ENCODE measurements at regions not wholly inside any gene's neighbourhood (a gene's known extent, or its start where the extent isn't known, plus 50 kb on each side); places are given as distances from the start of the nearest gene placed in this dataset.

- TF ChIP-seq POLR2A (IDR thresholded peaks at IDR 0.05): no peak
- TF ChIP-seq, protein P1, sequence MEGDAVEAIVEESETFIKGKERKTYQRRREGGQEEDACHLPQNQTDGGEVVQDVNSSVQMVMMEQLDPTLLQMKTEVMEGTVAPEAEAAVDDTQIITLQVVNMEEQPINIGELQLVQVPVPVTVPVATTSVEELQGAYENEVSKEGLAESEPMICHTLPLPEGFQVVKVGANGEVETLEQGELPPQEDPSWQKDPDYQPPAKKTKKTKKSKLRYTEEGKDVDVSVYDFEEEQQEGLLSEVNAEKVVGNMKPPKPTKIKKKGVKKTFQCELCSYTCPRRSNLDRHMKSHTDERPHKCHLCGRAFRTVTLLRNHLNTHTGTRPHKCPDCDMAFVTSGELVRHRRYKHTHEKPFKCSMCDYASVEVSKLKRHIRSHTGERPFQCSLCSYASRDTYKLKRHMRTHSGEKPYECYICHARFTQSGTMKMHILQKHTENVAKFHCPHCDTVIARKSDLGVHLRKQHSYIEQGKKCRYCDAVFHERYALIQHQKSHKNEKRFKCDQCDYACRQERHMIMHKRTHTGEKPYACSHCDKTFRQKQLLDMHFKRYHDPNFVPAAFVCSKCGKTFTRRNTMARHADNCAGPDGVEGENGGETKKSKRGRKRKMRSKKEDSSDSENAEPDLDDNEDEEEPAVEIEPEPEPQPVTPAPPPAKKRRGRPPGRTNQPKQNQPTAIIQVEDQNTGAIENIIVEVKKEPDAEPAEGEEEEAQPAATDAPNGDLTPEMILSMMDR (IDR thresholded peaks at IDR 0.05): no peak
- H3K4me3 ChIP-seq (ENCODE audit: low read depth, poor library complexity, severe bottlenecking): no peak overlapping the region
- DNase-seq (ENCODE audit: low spot score in 2 of 2): no peak
- intact Hi-C loops (cut with DNase I; ENCODE audit: low total_unique reads): no loop called here
- 57 to 75% methylated on average over 5 to 6 of the region's 6 CpGs for WGBS, 2 donors
Measured at GRCh38 chrX:4682636-4683035, 969.2 kb upstream of the PRKX start.

- intact Hi-C loops (cut with DNase I; ENCODE audit: low total_unique reads): no loop called here
- no peak for DNase-seq (ENCODE audit: low spot score in 2 of 2)
- 74 to 77% methylated on average over 4 of the region's 4 CpGs for WGBS, 2 donors
- no peak for TF ChIP-seq POLR2A (IDR thresholded peaks at IDR 0.05)
- TF ChIP-seq, protein P1 (IDR thresholded peaks at IDR 0.05): no peak
- no peak overlapping the region for H3K4me3 ChIP-seq (ENCODE audit: low read depth, poor library complexity, severe bottlenecking)
Measured at GRCh38 chrX:4675686-4676300, 962.3 kb upstream of the PRKX start.

- DNase-seq (ENCODE audit: low spot score in 2 of 2): no peak
- TF ChIP-seq, protein P1 (IDR thresholded peaks at IDR 0.05): no peak
- no peak for TF ChIP-seq POLR2A (IDR thresholded peaks at IDR 0.05)
- H3K4me3 ChIP-seq (ENCODE audit: low read depth, poor library complexity, severe bottlenecking): no peak overlapping the region
- intact Hi-C loops (cut with DNase I; ENCODE audit: low total_unique reads): no loop called here
- WGBS, 2 donors: 59 to 69% methylated on average over 6 of the region's 6 CpGs
Measured at GRCh38 chrX:4674028-4674782, 960.8 kb upstream of the PRKX start.

DNA sequence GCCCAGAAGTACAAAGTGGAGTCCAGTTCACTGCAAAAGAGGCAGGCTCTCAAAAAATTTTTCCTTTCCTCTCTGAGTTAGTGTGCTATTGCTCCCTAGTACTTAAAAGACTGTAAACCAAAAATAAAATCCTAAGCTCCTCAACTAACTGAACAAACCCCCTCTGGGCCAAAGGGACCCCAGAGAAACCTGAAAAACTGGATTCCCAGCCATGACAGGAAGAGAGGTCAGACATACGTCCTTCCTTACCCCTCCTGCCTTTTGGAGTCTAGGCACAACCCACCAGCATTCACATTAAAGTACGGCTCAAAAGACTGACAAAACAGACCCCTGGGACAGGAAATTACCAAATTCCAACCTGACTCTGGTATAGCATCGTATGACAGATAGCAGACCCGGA lies 957.9 kb upstream of the PRKX start:
- no peak overlapping the region for H3K4me3 ChIP-seq (ENCODE audit: low read depth, poor library complexity, severe bottlenecking)
- TF ChIP-seq, protein P1 (IDR thresholded peaks at IDR 0.05): no peak
- TF ChIP-seq POLR2A (IDR thresholded peaks at IDR 0.05): no peak
- 30 to 49% methylated on average over 4 of the region's 4 CpGs for WGBS, 2 donors
- intact Hi-C loops (cut with DNase I; ENCODE audit: low total_unique reads): no loop called here
- no peak for DNase-seq (ENCODE audit: low spot score in 2 of 2)

- TF ChIP-seq, protein P1 (IDR thresholded peaks at IDR 0.05): no peak
- DNase-seq (ENCODE audit: low spot score in 2 of 2): no peak
- 85 to 86% methylated on average over 5 of the region's 5 CpGs for WGBS, 2 donors
- intact Hi-C loops (cut with DNase I; ENCODE audit: low total_unique reads): no loop called here
- H3K4me3 ChIP-seq (ENCODE audit: low read depth, poor library complexity, severe bottlenecking): no peak overlapping the region
Measured at GRCh38 chrX:4670606-4671005, 957.2 kb upstream of the PRKX start.

Data from lower leg skin (tissue), 4 donors.